Transverse colon (tissue), 4 donors: ENCODE measurements at regions not wholly inside any gene's neighbourhood (a gene's known extent, or its start where the extent isn't known, plus 50 kb on each side); places are given as distances from the start of the nearest gene placed in this dataset.

Source experiments
- DNase-seq: peaks from one replicate; pipeline ENCODE4 v3.0.0-alpha.2; 2019
- H3K27ac ChIP-seq, 4 donors: fragments of 200-600 bp; sonication (generic); 2 replicates each; pipeline ENCODE4 v1.5.1; 2016 to 2018; ENCODE audit warnings: inconsistent platforms in 4 of 4
- H3K27me3 ChIP-seq: fragments of 200-600 bp; sonication (generic); 2 replicates; pipeline ENCODE4 v1.5.1; 2017; ENCODE audit warnings: inconsistent platforms
- H3K36me3 ChIP-seq, 4 donors: fragments of 200-600 bp; sonication (generic); 2 replicates each; pipeline ENCODE4 v1.5.1; 2017 to 2019; ENCODE audit warnings: inconsistent platforms in 4 of 4
- H3K4me1 ChIP-seq, 4 donors: fragments of 200-600 bp; sonication (generic); 2 replicates each; pipeline ENCODE4 v1.5.1; 2017 to 2020; ENCODE audit warnings: inconsistent platforms in 4 of 4
- H3K4me3 ChIP-seq, 4 donors: fragments of 200-600 bp; sonication (generic); 1 replicate in 1 of 4; 2 replicates in 3 of 4; pipeline versions ENCODE4 v1.5.1 to v1.6.1; 2017 to 2019; ENCODE audit warnings: inconsistent platforms in 4 of 4
- H3K9me3 ChIP-seq, 2 donors: fragments of 200-600 bp; sonication (generic); 2 replicates each; pipeline ENCODE4 v1.5.1; 2017 to 2019; ENCODE audit warnings: inconsistent platforms in 2 of 2
- CTCF ChIP-seq, 5 experiments: fragments of 200-600 bp in 3 of 5; fragments of 450-650 bp in 2 of 5; sonication (generic) in 3 of 5; IDR thresholded peaks; 1 replicate in 2 of 5; 2 replicates in 3 of 5; pipeline ENCODE4 v1.5.1; 2016 to 2017; ENCODE audit warnings: antibody characterized with exemption in 5 of 5, inconsistent platforms in 3 of 5, mild to moderate bottlenecking in 2 of 5, moderate library complexity in 1 of 5
- EP300 ChIP-seq: sonication (generic); formaldehyde crosslinking; IDR thresholded peaks from one replicate; pipeline ENCODE4 v1.6.1; 2017; ENCODE audit warnings: antibody characterized with exemption, low read depth
- POLR2A ChIP-seq: fragments of 450-650 bp; IDR thresholded peaks from one replicate; pipeline ENCODE4 v1.6.1; 2016; ENCODE audit warnings: antibody characterized with exemption, mild to moderate bottlenecking, moderate library complexity
- POLR2AphosphoS5 ChIP-seq, 3 donors: sonication (generic); formaldehyde crosslinking; IDR thresholded peaks; one replicate each; pipeline ENCODE4 v1.6.1; 2016; ENCODE audit warnings: antibody characterized with exemption in 3 of 3
- WGBS, 2 donors: methylation state at CpG; one replicate each; pipeline ENCODE4 v1.1.5; 2018; ENCODE audit warnings: low coverage in 1 of 2; 5-methylcytosine and 5-hydroxymethylcytosine counted together
- in situ Hi-C, 4 donors: fragments of 200-750 bp; cut with MboI; loops; one replicate each; pipeline versions ENCODE4 v1.15.0 to v1.15.1; 2017; ENCODE audit warnings: low sequenced_read_pairs in 3 of 4, low pct_ligation_motif_present in 1 of 4, low pct_unique_long_range_greater_than_20kb in 1 of 4
- intact Hi-C: fragments of 100-400 bp; cut with DNase I; formaldehyde crosslinking; loops from one replicate; pipeline ENCODE4 v1.15.1; 2023; ENCODE audit warnings: low total_unique reads

GRCh38 chr7:84461093-84461492, 266.5 kb upstream of the SEMA3A start:
- Histone ChIP-seq H3K27me3 (no peaks in the 10 kb centered on the region), H3K36me3 (no peaks in the 10 kb centered on the region), H3K4me1 (no peaks in the 10 kb centered on the region), H3K27ac (no peak overlapping the region), H3K9me3 (no peaks in the 10 kb centered on the region), H3K4me3 (no peak overlapping the region)
- in situ Hi-C loops = no loop called here
- intact Hi-C loops = loop anchor here (10.0 kb wide), 1 partner anchor 1794 kb away; no protein-coding TSS in a partner anchor
- TF ChIP-seq POLR2AphosphoS5 (IDR thresholded peaks at IDR 0.05) (no peak), POLR2A (no peak), EP300 (no peak), CTCF (IDR thresholded peaks at IDR 0.05) (no peak)
- 72 to 81% methylated on average over 2 of the region's 2 CpGs for WGBS, 2 donors
- DNase-seq = no peak

- no peak overlapping the region for H3K4me3 ChIP-seq
- no peak for TF ChIP-seq POLR2AphosphoS5 (IDR thresholded peaks at IDR 0.05)
- WGBS, 2 donors = 80 to 96% methylated on average over 1 of the region's 1 CpG
- in situ Hi-C loops (no loop called here), intact Hi-C loops (no loop called here)
- no peaks in the 10 kb centered on the region for H3K4me1 ChIP-seq
- DNase-seq = no peak
- no peaks in the 10 kb centered on the region for H3K36me3 ChIP-seq
- H3K27ac ChIP-seq = no peak overlapping the region
- no peaks in the 10 kb centered on the region for H3K27me3 ChIP-seq
- H3K9me3 ChIP-seq = no peaks in the 10 kb centered on the region
Measured at GRCh38 chr7:84455788-84456187, 261.2 kb upstream of the SEMA3A start.

DNA sequence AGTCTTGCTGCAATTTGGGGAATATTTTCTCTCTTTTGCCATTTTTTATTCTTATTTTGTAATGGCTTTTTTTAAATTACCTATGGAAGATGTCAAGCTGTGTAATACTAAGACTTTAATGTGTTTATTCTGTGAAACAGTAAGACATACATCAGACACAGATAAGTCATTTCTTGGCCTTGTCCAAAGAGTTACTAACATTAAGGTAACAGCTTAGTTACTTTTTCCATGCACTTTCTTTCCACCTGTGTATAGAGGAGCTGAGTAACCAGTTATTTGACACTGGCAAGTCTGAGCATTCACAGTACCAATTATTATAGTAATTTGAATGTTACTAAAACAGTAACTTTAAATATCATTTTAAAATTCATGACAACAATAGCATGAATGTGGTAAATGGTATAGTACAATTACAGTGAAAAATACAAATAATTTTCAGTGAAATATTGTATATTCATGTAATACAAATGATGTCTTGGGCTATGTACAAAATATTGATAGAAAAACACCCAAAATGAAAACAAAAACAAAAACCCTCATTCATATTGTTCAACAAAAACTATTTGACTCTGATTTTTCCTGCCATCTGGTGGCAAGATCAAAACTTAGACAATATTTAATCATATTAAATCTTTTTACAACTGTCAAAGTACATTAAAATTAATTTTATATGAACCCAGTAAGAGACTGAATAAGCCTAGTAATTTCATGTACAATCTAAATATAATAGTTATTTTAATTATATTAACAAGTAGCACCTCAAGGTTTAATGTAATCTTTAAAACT, 259.8 kb upstream of the SEMA3A start:
- in situ Hi-C loops (no loop called here), intact Hi-C loops (no loop called here)
- H3K27me3 ChIP-seq = no peaks in the 10 kb centered on the region
- H3K4me1 ChIP-seq = no peaks in the 10 kb centered on the region
- no peaks in the 10 kb centered on the region for H3K9me3 ChIP-seq
- TF ChIP-seq CTCF (IDR thresholded peaks at IDR 0.05) = peak in 1 of 5 experiments; percentile 10
- no peak for TF ChIP-seq EP300
- TF ChIP-seq POLR2A = no peak
- no peak for TF ChIP-seq POLR2AphosphoS5 (IDR thresholded peaks at IDR 0.05)
- DNase-seq = no peak
- no peak overlapping the region for H3K4me3 ChIP-seq
- H3K36me3 ChIP-seq = no peaks in the 10 kb centered on the region
- H3K27ac ChIP-seq = no peak overlapping the region

DNA sequence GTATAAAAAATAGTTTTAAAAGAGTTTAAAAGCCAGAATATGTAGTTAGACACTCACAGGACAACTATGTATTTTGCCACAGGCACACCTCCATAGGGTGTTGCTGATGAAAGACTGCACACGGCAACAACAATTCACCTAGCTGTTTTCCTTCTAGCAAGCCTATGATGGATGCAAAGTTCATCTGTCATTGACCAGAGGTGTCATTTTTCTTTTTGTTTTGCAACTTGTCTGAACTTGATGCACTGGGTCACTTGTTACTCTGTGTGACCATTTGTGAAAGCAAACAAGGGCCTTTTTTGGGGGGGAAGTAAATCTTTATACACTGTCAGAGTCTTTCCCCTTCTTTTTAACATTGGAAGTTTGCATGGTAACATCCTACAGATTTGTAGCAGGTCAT, 258.0 kb upstream of the SEMA3A start:
- intact Hi-C loops = no loop called here
- Histone ChIP-seq H3K9me3 (no peaks in the 10 kb centered on the region), H3K27ac (no peak overlapping the region), H3K4me3 (no peak overlapping the region), H3K4me1 (no peaks in the 10 kb centered on the region), H3K36me3 (no peaks in the 10 kb centered on the region), H3K27me3 (no peaks in the 10 kb centered on the region)
- 77 to 79% methylated on average over 1 of the region's 1 CpG for WGBS, 2 donors
- TF ChIP-seq CTCF (IDR thresholded peaks at IDR 0.05) = no peak
- in situ Hi-C loops = no loop called here
- no peak for DNase-seq

DNA sequence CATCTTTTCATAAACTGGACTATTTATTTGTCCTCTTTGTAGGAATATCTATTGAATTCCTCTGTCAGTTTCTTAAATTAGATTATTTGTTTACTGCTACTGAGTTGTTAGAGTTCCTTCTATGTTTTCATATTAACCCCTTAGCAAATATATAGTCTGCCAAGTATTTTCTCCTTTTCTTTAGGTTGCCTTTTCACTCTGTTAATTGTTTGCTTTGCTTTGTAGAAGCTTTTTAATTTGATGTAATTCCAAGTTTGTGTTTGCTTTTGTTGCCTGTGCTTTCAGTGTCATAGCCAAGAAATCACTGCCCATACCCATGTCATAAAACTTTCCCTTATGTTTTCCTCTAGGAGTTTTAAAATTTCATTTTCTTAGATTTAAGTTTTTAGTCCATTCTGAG, 256.2 kb upstream of the SEMA3A start:
- H3K4me1 ChIP-seq = no peaks in the 10 kb centered on the region
- no peak for DNase-seq
- in situ Hi-C loops = no loop called here
- no peaks in the 10 kb centered on the region for H3K9me3 ChIP-seq
- no peak for TF ChIP-seq CTCF (IDR thresholded peaks at IDR 0.05)
- no peak for TF ChIP-seq POLR2AphosphoS5 (IDR thresholded peaks at IDR 0.05)
- no peak for TF ChIP-seq EP300
- TF ChIP-seq POLR2A = no peak
- intact Hi-C loops = no loop called here
- H3K36me3 ChIP-seq = no peaks in the 10 kb centered on the region
- no peak overlapping the region for H3K4me3 ChIP-seq
- no peak overlapping the region for H3K27ac ChIP-seq
- no peaks in the 10 kb centered on the region for H3K27me3 ChIP-seq
